Sigmoid colon (tissue), 6 donors: ENCODE measurements at regions not wholly inside any gene's neighbourhood (a gene's known extent, or its start where the extent isn't known, plus 50 kb on each side); places are given as distances from the start of the nearest gene placed in this dataset.

ENCODE experiments used
- DNase-seq: peaks from one replicate; pipeline ENCODE4 v3.0.0-alpha.2; 2019
- H3K27ac ChIP-seq, 4 donors: fragments of 200-600 bp; sonication (generic); one replicate each; pipeline ENCODE4 v1.5.1; 2016 to 2019; ENCODE audit warnings: mild to moderate bottlenecking in 1 of 4
- H3K27me3 ChIP-seq, 3 donors: fragments of 200-600 bp; sonication (generic); one replicate each; pipeline ENCODE4 v1.5.1; 2019; ENCODE audit warnings: mild to moderate bottlenecking in 1 of 3
- H3K36me3 ChIP-seq, 4 donors: fragments of 200-600 bp; sonication (generic); one replicate each; pipeline ENCODE4 v1.5.1; 2016 to 2019
- H3K4me1 ChIP-seq, 4 donors: fragments of 200-600 bp; sonication (generic); one replicate each; pipeline ENCODE4 v1.5.1; 2017 to 2019
- H3K4me3 ChIP-seq, 4 donors: fragments of 200-600 bp; sonication (generic); one replicate each; pipeline ENCODE4 v1.5.1; 2017 to 2019; ENCODE audit warnings: mild to moderate bottlenecking in 2 of 4, moderate library complexity in 1 of 4
- H3K9me3 ChIP-seq, 4 donors: fragments of 200-600 bp in 3 of 4; sonication (generic) in 3 of 4; one replicate each; pipeline versions ENCODE4 v1.5.1 to v1.6.1; 2013 to 2019
- CTCF ChIP-seq, 4 experiments: fragments of 450-650 bp in 3 of 4; fragments of 200-600 bp in 1 of 4; IDR thresholded peaks; one replicate each; pipeline ENCODE4 v1.5.1; 2016 to 2019; ENCODE audit warnings: antibody characterized with exemption in 4 of 4, mild to moderate bottlenecking in 3 of 4, moderate library complexity in 2 of 4
- EP300 ChIP-seq, 4 donors: sonication (generic); formaldehyde crosslinking; IDR thresholded peaks; one replicate each; pipeline ENCODE4 v1.6.1; 2017; ENCODE audit warnings: antibody characterized with exemption in 4 of 4
- POLR2A ChIP-seq, 2 donors: fragments of 450-650 bp; IDR thresholded peaks; one replicate each; pipeline ENCODE4 v1.6.1; 2016; ENCODE audit warnings: antibody characterized with exemption in 2 of 2, mild to moderate bottlenecking in 2 of 2, moderate library complexity in 2 of 2
- POLR2AphosphoS5 ChIP-seq, 4 donors: sonication (generic); formaldehyde crosslinking; IDR thresholded peaks; one replicate each; pipeline ENCODE4 v1.6.1; 2017; ENCODE audit warnings: antibody characterized with exemption in 4 of 4
- WGBS, 2 donors: extraction: QIAGEN DNeasy Blood & Tissue Kit; methylation state at CpG; one replicate each; pipeline ENCODE4 v1.1.7; 2013; 5-methylcytosine and 5-hydroxymethylcytosine counted together
- intact Hi-C: fragments of 100-400 bp; cut with DNase I; formaldehyde crosslinking; loops from one replicate; pipeline ENCODE4 v1.15.1; 2023
- donor health status: healthy with polysubstance abuse.
- donor health status: healthy.

GRCh38 chr6:122075084-122075838 is 324.2 kb upstream of the HSF2 start:
- H3K36me3 ChIP-seq: no peaks in the 10 kb centered on the region
- no peak for TF ChIP-seq EP300 (IDR thresholded peaks at IDR 0.05)
- TF ChIP-seq POLR2AphosphoS5 (IDR thresholded peaks at IDR 0.05): no peak
- TF ChIP-seq CTCF (IDR thresholded peaks at IDR 0.05): no peak
- TF ChIP-seq POLR2A (IDR thresholded peaks at IDR 0.05): no peak
- no peaks in the 10 kb centered on the region for H3K4me1 ChIP-seq
- DNase-seq: no peak
- no peak overlapping the region for H3K4me3 ChIP-seq
- H3K27me3 ChIP-seq: no peaks in the 10 kb centered on the region
- intact Hi-C loops: no loop called here
- no peak overlapping the region for H3K27ac ChIP-seq
- no peaks in the 10 kb centered on the region for H3K9me3 ChIP-seq

GRCh38 chr6:122075917-122076316 is 323.5 kb upstream of the HSF2 start:
- no peak for DNase-seq
- Histone ChIP-seq H3K9me3 (no peaks in the 10 kb centered on the region), H3K4me3 (no peak overlapping the region), H3K36me3 (no peaks in the 10 kb centered on the region), H3K4me1 (no peaks in the 10 kb centered on the region), H3K27me3 (no peaks in the 10 kb centered on the region), H3K27ac (no peak overlapping the region)
- no peak for TF ChIP-seq POLR2A (IDR thresholded peaks at IDR 0.05)
- TF ChIP-seq CTCF (IDR thresholded peaks at IDR 0.05): no peak
- no peak for TF ChIP-seq EP300 (IDR thresholded peaks at IDR 0.05)
- no peak for TF ChIP-seq POLR2AphosphoS5 (IDR thresholded peaks at IDR 0.05)
- intact Hi-C loops: no loop called here
- WGBS, 2 donors: 53 to 69% methylated on average over 2 of the region's 2 CpGs

GRCh38 chr6:122077603-122078002 is 321.8 kb upstream of the HSF2 start:
- Histone ChIP-seq H3K4me3 (no peak overlapping the region), H3K27me3 (no peaks in the 10 kb centered on the region), H3K36me3 (no peaks in the 10 kb centered on the region), H3K4me1 (no peaks in the 10 kb centered on the region), H3K9me3 (no peaks in the 10 kb centered on the region), H3K27ac (no peak overlapping the region)
- TF ChIP-seq POLR2A (IDR thresholded peaks at IDR 0.05): no peak
- no peak for TF ChIP-seq EP300 (IDR thresholded peaks at IDR 0.05)
- no peak for TF ChIP-seq POLR2AphosphoS5 (IDR thresholded peaks at IDR 0.05)
- TF ChIP-seq CTCF (IDR thresholded peaks at IDR 0.05): no peak
- intact Hi-C loops: no loop called here
- WGBS, 2 donors: 88 to 95% methylated on average over 1 of the region's 1 CpG
- DNase-seq: no peak

- Histone ChIP-seq H3K27me3 (no peaks in the 10 kb centered on the region), H3K9me3 (no peaks in the 10 kb centered on the region), H3K4me3 (no peak overlapping the region), H3K4me1 (no peaks in the 10 kb centered on the region), H3K27ac (no peak overlapping the region), H3K36me3 (no peaks in the 10 kb centered on the region)
- no peak for TF ChIP-seq EP300 (IDR thresholded peaks at IDR 0.05)
- no peak for TF ChIP-seq CTCF (IDR thresholded peaks at IDR 0.05)
- TF ChIP-seq POLR2AphosphoS5 (IDR thresholded peaks at IDR 0.05): no peak
- intact Hi-C loops: no loop called here
- WGBS, 2 donors: 76 to 85% methylated on average over 4 of the region's 4 CpGs
- no peak for DNase-seq
Measured at GRCh38 chr6:122078481-122078880, 321.0 kb upstream of the HSF2 start.

GRCh38 chr6:122079916-122080315 is 319.5 kb upstream of the HSF2 start:
- H3K36me3 ChIP-seq: no peaks in the 10 kb centered on the region
- no peaks in the 10 kb centered on the region for H3K27me3 ChIP-seq
- H3K9me3 ChIP-seq: no peaks in the 10 kb centered on the region
- no peak for DNase-seq
- no peaks in the 10 kb centered on the region for H3K4me1 ChIP-seq
- no peak overlapping the region for H3K27ac ChIP-seq
- H3K4me3 ChIP-seq: no peak overlapping the region
- TF ChIP-seq EP300 (IDR thresholded peaks at IDR 0.05) (no peak), CTCF (IDR thresholded peaks at IDR 0.05) (no peak), POLR2AphosphoS5 (IDR thresholded peaks at IDR 0.05) (no peak)
- WGBS, 2 donors: 68 to 79% methylated on average over 3 of the region's 3 CpGs
- intact Hi-C loops: no loop called here
